HG03159 (cell line): ENCODE measurements at regions not wholly inside any gene's neighbourhood (a gene's known extent, or its start where the extent isn't known, plus 50 kb on each side); places are given as distances from the start of the nearest gene placed in this dataset.
"Not testable (repeated sequence)": the region's sequence is repeated elsewhere in the genome, so short reads cannot be mapped to it uniquely, and the experiment has no call there.

Source experiments
- ATAC-seq: cut with Tn5 transposase; IDR thresholded peaks from one replicate; pipeline ENCODE4 v1.9.1; 2021; ENCODE audit warnings: mild to moderate bottlenecking, moderate library complexity; ENCODE audit not compliant: unreplicated experiment

DNA sequence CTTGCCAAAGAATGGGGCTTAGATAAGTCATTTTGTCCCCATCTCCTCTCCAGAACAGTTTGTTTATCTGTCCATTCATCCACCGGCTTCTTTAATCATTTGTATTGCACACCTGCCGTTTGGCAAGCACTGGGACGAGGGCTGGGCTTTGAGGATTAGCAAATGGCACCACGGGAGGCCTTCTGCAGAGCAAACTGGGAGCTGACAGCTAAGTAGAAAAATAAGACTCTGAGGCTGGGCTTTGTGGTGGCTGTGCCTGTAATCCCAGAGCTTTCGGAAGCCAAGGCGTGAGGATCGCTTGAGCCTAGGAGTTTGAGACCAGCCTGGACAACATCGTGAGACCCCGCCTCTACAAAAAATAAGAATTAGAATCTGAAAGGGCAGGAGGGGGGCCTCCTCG is 203.9 kb downstream of the NPIPB11 start:
- ATAC-seq, result not testable (repeated sequence)

DNA sequence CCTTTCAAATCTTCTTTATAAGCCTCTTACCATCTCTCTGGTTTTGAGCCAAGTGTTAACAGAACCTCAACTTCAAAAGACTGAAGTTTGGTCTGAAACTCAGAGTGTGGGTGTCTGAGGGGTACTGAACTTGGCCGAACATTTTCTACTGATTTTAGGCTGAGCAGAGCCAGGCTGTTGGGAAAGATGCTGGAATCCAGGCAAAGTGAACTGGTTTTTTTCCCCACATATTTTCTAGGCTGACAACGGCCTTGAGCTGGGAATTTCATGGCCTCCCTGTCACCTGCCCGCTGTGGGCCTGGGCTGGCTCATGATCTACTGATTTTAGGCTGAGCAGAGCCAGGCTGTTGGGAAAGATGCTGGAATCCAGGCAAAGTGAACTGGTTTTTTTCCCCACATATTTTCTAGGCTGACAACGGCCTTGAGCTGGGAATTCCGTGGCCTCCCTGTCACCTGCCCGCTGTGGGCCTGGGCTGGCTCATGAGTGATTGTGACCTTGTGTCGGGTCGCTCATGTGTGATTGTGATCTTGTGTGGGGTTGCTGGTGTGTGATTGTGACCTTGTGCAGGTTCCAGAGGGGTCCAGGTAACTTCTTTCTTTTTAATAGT is 204.4 kb downstream of the NPIPB11 start:
- ATAC-seq, result not testable (repeated sequence)

DNA sequence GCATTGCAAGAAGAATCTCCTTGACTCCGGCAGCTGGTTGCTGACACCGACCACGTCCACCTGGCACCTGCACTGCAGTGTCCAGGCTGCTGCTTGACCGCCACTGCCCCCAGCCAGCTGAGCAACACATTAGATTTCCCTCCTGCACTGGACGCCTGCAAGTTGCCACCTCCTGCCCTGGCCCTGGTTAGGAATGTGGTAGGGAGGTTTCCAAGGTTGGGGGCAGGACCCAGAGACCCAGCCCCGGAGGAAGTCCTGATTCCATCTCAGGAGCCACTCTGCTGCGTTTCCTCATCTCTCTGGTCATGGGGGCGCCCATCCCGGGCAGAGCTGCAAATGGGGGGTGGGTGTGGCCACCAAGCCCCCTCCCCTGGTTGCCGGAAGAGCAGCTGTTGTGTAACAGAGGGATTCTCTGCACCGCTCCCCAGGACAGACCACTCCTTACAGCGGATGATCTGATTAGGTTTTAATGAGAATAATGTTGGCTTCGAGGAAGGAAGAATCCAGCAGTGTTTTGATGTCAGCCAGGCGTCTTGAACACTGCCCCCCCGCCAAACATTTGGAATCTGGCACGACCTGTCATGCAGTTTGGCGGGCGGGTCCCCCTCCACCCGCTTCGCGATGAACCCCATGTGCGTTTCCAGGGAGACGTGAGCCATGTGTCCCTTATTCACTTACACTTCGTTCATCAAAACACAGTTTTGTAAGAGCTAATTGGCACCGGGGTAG is 205.1 kb downstream of the NPIPB11 start:
- ATAC-seq, result not testable (repeated sequence)

DNA sequence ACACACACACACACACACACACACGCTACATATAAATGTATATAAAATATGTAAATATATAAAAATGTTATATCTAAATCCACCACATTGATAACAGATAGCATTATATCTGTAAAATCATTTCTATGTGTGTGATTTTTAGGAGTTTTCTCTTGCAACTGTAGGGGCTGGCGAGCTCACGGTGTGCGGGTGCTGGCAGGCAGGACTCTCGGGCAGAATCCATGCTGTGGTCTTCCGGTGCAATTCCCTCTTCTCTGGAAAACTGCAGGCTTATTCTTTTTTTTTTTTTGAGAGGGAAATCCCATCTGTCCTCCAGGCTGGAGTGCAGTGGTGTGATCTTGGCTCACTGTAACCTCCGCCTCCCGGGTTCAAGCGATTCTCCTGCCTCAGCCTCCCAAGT is 205.8 kb downstream of the NPIPB11 start:
- ATAC-seq, result not testable (repeated sequence)

DNA sequence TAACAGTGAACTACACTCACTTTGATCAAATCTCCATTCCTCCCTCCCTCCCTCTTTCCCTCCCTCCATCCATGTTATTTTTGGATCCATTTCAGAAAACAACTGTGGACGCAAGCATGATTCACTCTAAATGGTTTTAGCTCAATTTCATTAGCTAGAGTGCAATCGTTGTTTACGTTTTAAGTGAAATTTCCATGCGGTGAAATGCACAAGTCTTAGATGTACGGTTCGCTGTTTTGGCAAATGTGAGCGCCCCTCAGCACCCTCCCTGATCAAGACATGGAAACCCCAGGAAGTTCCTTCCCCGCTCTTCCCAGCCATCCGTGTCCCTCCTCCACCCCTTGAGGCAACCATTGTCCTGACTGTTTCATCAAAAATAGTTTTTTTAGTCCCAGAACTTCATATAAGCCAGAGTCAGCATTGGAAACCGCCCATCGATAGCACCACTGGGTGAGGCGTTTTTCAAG is 206.3 kb downstream of the NPIPB11 start:
- ATAC-seq, result not testable (repeated sequence)

DNA sequence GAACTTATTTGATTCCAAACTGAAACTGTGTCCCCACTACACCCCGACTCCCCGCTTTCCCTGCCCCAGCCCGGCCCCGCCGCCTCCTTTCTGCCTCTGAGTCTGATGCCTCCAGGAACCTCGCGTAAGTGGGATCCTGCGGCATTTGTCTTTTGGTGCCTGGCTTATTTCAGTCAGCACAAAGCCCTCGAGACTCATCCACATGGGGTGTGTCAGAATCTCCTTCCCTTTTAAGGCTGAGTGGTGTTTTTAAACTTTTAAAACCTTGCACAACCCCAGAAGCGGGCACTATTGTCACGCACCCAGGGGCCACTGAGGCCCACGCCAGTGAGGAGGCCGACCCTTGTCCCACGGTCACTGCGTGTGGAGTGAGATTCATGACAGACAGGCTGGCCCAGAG is 206.9 kb downstream of the NPIPB11 start:
- not testable (repeated sequence) for ATAC-seq

DNA sequence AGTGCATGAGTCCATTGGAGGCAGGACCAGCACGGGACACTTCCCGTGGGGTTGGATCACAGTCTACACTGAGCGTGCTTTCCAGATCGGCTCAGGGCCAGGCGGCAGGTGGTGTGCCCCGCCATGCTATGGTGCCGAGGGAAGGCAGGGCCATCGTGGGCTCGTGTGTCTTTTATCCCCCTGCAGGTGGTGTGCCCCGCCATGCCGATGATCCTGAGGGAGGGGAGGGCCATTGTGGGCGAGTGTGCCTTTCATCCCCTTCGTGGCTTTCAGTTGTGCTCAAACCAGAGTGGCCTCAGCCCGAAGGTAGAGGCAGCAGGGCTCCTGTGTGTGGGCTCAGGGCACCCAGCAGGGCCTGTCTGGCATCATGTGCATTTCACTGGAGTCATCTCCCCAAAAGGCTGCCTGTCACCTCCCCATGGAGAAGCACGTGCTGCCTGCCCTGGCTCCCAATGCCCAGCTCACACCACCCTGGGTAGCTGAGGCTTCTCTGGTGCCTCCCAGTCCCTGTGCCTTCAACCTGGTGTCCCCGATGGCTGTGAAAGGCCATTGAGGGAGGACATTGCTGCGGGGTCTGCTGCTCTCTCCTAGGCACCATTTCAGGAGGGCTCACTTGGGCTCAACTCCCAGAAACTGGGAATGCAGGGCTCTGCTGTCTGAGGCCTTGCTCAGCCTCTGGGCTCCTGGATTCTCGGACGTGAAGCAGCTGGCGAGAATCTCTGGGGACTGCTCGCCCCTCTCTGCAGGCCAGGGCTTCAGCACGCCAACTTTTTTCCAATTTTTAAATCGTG is 207.6 kb downstream of the NPIPB11 start:
- ATAC-seq, result no peak

DNA sequence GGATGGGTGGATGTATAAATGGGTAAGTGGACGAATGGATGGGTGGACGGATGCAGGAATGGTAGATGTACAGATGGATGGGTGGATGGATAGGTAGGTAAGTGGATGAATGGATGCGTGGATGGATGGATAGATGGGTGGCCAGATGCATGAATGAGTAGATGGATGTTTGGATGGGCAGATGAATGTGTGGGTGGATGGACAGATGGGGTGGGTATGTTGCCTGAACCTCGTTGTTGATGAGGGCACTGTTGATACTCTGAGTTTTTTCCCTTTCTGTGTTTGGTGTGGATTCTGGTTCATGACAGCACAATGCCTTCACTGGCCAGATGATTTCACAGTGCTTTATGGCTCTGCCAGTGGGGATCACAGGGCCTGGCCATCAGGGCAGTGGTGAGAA is 208.3 kb downstream of the NPIPB11 start:
- no peak for ATAC-seq

DNA sequence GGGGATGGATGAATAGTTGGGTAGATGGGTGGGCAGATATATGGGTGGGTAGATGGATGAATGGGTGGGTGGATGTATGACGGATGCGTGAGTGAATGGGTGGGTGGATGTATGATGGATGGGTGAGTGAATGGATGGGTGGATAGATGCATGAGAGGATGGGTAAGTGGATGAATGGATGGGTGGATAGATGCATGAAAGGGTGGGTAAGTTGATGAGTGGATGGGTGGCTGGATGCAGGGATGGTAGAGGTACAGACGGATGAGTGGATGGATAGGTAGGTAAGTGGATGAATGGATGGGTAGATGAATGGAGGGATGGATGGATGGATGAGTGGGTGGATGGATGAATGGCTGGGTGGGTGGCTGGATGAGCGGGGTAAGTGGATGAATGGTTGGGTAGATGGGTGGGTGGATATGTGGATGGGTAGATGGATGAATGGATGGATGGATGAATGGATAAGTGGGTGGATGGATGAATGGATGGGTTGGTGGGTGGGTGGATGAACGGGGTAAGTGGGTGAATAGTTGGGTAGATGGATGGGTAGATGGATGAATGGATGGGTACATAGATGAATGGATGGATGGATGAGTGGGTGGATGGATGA is 208.9 kb downstream of the NPIPB11 start:
- not testable (repeated sequence) for ATAC-seq

DNA sequence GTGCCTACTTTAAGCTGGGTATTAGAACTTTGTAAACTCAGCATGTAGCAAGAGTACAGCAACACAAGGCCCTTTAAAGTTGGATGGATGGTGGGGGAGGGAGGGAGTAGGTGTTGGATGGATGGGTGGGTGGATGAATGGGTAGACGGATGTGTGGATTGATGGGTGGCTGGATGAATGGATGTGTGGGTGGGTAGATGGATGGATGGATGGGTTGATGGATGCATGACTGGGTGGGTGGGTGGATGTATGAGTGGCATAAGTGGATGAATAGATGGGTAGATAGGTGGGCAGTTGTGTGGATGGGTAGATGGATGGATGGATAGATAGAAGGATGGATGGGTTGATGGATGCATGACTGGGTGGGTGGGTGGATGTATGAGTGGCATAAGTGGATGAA is 209.8 kb downstream of the NPIPB11 start:
- not testable (repeated sequence) for ATAC-seq

DNA sequence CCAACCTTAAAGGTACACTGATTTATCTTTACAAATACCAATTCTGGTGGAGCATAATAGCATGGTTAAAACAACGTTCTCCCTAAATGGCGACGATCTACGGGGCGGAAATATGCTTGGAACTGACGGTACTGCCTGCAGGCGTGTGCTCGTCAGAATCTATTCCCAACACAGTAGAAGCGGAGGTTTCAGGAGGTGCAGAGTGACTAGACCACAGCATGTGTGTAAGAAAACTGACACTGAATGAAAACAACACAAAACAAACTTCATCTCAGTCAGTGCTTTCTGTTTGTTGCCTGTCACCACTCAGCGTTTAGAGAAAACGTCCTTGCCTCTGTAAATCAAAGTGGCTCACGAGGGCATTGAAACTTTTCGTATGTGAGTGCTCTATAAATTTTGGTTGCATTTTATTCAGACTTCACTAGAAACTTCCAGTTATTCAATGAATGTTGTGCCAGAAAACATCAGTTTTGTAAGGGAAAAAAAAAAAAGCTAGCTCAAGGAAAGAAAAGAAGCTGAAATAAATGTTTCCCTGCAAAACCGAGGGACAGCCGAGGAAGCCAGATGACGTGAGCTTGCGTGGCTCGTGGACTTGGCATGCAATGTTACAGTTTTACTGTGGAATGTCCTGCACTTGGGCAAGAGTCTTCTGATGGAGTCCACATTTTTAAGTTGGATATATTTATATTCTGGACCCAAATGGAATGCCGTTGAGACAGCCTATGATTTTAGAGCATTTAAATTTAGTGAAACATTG is 210.4 kb downstream of the LAT start:
- ATAC-seq, result not testable (repeated sequence)

DNA sequence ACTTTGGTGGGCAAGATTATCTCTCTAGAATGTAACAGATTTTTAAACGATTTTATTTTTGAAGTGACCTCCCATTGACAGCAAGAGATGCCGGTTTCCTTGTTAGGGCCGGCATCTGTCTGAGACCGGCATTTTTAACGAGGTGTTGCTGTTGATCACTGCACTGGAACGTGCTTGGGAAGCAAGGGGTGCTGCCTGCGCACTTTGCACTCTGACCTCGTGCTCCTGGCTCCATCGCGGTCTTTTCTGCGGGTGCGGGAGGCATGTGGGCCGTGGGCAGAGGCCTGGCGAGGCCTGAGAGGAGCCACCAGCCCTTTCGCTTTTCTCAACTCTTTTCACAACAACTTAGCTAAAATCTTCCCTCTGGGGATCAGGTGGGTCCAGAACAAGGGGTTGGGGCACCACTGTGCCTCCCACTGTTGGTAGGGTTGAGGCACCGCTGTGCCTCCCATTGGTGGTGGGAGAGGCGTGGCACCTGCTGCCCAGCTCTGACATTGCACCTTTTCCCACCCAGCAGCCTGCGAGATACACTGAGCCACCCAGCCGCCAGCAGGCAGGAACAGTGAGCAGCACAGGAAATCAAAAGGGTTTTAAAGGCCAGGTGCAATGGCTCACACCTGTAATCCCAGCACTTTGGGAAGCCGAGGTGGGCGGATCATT is 209.5 kb downstream of the LAT start:
- ATAC-seq, result not testable (repeated sequence)

DNA sequence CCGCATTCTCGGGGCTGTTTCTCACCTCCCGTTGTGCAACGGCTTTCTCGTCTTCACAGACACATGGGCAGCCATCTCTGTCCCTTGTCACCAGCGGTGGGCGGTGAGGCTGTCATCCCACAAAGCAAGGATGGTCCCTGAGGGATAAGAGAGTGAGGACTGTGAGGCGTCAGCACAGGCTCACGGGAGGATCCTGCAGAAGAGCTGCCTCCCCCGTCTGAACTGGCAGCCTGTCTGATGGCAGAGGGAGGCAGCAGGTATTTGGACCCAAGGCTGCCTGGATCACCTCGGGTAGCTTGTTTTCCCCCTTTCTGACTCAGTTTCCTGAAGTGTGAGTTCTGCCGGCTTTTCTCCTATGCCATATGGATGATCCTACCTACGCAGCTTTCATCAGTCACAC is 208.8 kb downstream of the LAT start:
- ATAC-seq, result not testable (repeated sequence)

DNA sequence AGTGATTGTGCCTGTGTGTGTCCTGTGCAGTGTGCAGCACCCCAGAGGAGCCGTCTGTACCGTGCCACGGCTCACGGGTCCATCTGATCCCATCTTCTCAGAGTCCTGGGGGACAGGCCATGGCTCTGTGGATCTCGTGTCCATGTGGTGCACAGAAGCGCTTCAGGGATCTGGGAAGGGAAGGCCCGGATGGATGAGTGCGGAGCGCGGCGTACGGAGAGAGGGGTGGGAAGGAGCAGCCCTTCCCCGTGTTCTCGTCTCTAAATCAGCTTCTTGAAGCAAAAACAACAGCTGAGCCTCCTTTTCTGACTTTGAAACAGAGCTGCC is 208.4 kb downstream of the LAT start:
- ATAC-seq, result not testable (repeated sequence)

DNA sequence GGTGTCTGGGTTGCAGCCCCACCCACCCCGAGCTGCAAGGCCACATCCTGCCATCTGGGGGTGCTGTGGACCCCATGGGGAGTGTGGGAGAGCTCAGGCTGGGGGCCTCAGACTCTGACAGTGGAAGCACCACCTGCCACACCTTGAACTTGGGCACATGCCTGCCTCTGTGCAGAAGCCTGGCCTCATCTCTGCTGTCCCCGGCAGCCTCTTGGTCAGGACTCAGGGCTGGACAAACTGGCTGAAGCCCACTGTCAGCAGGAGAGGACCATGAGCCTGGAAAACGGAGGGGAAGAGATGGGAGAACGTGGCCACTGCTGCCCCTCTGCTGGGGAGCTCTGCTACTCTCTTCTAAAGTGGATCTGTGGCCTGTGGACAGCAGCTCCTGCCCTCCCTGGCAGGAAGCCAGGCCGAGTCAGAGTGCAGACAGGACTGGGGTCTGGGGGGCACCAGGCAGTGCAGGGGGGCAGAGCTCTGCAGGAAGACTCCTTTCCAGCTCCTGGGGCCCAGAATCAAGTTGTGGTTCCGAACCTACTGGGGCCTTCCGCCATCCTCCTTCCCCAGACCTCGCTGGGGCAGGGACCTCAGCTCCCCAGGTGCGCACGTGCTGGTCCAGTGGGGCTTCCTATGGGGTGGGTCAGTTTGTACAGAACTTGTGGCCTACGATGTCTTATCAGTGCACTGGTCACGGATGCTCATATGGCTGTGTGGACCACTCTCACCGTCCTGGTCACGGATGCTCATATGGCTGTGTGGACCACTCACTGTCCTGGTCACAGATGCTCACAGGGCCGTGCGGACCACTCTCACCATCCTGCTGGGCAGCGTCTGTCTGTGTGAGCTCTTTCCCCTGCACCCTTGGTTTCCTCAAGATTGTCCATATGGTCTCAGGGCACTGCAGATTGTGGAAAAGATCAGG is 207.7 kb downstream of the LAT start:
- no peak for ATAC-seq

DNA sequence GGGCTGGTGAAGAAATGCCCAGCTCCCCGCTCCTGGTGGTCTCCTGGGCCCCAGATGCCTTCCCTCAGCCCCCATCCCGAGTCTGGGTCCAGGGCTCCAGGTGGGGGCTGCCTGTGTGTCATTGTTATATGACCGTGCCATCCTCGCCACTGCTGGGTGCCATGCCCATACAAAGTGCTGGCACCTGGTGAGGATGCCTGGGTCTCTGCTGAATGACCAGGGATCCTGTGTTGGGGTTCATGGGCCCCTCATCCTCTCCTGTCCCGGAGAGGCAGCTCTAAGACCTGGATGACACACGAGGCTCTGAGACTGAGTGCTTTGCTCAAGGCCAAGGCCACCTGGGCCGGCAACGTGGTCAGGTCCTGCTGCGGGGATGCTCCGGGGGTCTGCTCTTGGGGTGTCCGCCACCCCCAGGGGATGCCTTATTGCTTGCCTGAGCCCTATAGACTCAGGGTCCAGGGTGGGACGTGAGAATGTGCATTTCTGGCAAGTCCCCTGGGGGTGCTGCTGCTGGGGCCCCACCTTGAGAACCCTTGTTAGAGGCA is 206.9 kb downstream of the LAT start:
- ATAC-seq, result not testable (repeated sequence)

DNA sequence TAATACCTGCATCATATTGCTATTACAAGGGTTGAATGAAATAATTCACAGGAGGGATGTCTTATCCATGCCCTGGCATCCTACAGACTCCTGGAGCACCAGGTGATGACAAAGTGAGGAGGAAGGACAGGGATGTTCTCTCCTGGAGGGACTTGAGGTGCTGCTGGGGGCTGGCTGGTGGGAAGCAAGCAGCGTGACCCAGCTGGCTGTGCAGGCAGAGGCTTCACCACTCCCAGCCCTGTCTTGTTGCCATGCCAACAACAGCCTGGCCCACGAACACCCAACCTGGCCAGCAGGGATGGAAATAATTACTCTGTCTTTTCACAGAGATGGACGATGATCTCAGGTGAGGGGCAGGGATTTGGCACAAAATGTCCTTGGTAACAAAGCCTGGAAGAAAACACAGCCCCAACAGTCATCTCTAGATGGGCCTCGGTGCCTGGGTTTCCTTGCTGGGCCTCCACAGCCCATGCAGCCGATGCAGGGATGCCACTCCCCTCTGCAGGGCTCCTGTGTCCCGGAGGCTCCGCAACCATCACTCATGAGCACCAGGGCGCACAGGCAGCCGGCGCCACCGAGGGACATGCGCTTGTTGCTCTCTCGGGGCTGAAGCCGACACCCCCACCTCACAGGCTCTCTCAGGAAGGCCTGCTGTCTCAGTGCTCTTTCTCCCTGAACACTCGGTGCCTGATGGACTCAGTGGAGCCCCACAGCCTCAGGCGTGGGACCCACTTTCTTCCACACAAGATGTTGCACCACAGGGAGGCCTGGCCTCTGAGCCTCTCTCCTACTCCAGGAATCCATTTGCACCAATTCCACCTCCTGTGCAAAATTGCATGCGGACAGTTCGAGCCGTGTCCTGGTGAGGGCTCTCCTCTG is 205.9 kb downstream of the LAT start:
- ATAC-seq, result not testable (repeated sequence)

DNA sequence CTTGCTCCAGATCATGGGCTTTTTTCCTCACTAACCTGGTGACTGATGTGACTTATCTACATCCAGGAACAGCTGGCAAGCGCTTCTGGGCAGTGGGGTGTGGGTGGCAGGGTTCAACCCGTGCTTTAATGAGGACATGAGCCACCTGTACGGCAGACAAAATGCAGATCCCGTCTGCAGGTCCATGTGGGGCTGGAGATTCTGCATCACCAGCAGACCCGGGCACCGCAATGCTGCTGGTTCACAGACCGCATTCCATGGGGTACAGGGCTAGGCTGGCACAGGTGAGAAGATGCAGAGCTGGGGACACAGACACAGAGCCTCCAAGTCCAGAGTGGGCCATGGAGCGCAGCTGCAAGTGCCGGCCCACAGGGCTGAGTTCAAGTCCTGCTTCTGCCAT is 204.0 kb downstream of the LAT start:
- ATAC-seq, result not testable (repeated sequence)
